Uterus (tissue), 2 donors: ENCODE measurements at regions not wholly inside any gene's neighbourhood (a gene's known extent, or its start where the extent isn't known, plus 50 kb on each side); places are given as distances from the start of the nearest gene placed in this dataset.

Experiments used
- POLR2A ChIP-seq, 2 donors: fragments of 450-650 bp; IDR thresholded peaks; one replicate each; pipeline ENCODE4 v1.6.1; 2016; ENCODE audit warnings: antibody characterized with exemption in 2 of 2, mild to moderate bottlenecking in 1 of 2, moderate library complexity in 1 of 2
- TF ChIP-seq, protein P1 (sequence below), 4 experiments: fragments of 200-600 bp in 2 of 4; fragments of 450-650 bp in 2 of 4; sonication (generic) in 2 of 4; IDR thresholded peaks; one replicate each; pipeline ENCODE4 v1.5.1; 2016 to 2019; ENCODE audit warnings: antibody characterized with exemption in 4 of 4, mild to moderate bottlenecking in 2 of 4, moderate library complexity in 1 of 4

DNA sequence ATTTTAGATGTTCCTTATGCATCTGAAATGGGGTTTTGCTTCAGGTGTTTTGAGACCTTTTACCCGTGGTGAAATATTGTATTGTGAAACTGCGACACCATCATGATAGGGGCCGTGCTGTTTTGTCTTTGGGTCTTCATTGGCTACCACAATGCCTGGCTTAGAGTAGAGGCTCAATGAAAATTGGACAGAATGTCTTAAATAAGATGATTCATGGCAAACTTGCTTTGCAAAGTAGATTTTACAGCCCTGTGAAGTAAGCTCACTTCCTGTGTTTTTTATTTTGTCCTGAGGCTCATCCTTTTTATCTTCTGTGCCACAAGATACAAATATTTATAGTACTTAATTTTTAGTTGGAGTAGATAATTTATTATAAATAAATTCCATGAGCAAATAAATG, 111.3 kb upstream of the FRMD6 start:
- TF ChIP-seq, protein P1, sequence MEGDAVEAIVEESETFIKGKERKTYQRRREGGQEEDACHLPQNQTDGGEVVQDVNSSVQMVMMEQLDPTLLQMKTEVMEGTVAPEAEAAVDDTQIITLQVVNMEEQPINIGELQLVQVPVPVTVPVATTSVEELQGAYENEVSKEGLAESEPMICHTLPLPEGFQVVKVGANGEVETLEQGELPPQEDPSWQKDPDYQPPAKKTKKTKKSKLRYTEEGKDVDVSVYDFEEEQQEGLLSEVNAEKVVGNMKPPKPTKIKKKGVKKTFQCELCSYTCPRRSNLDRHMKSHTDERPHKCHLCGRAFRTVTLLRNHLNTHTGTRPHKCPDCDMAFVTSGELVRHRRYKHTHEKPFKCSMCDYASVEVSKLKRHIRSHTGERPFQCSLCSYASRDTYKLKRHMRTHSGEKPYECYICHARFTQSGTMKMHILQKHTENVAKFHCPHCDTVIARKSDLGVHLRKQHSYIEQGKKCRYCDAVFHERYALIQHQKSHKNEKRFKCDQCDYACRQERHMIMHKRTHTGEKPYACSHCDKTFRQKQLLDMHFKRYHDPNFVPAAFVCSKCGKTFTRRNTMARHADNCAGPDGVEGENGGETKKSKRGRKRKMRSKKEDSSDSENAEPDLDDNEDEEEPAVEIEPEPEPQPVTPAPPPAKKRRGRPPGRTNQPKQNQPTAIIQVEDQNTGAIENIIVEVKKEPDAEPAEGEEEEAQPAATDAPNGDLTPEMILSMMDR (IDR thresholded peaks at IDR 0.05): no peak
- no peak for TF ChIP-seq POLR2A (IDR thresholded peaks at IDR 0.05)
